ENCODE measurements at regions not wholly inside any gene's neighbourhood (a gene's known extent, or its start where the extent isn't known, plus 50 kb on each side); places are given as distances from the start of the nearest gene placed in this dataset.

DNA sequence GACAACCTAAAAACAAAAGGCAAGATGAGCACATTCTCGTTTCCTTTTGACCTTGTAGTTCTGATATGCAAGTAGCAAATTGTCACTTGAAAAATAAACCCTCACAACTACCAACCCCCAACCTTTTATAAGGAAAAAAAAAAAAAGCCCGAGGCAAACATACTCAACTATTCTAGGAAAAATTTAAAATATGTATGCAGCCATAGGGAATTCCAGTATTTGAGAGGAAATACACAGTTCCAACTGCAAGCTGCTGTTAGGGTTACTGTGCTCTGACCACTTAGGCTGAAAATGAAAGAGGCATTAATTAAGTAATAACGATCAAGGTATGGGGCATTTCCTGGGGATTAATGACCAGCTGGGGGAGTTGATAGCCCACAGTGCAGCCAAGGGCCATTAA is 281.9 kb upstream of the DPH6 start:
- no peak overlapping the region for H3K4me3 ChIP-seq (ENCODE audit: low read depth, low read length)
- TF ChIP-seq, protein P1, sequence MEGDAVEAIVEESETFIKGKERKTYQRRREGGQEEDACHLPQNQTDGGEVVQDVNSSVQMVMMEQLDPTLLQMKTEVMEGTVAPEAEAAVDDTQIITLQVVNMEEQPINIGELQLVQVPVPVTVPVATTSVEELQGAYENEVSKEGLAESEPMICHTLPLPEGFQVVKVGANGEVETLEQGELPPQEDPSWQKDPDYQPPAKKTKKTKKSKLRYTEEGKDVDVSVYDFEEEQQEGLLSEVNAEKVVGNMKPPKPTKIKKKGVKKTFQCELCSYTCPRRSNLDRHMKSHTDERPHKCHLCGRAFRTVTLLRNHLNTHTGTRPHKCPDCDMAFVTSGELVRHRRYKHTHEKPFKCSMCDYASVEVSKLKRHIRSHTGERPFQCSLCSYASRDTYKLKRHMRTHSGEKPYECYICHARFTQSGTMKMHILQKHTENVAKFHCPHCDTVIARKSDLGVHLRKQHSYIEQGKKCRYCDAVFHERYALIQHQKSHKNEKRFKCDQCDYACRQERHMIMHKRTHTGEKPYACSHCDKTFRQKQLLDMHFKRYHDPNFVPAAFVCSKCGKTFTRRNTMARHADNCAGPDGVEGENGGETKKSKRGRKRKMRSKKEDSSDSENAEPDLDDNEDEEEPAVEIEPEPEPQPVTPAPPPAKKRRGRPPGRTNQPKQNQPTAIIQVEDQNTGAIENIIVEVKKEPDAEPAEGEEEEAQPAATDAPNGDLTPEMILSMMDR (IDR thresholded peaks at IDR 0.05; ENCODE audit: low read depth, low read length): no peak

DNA sequence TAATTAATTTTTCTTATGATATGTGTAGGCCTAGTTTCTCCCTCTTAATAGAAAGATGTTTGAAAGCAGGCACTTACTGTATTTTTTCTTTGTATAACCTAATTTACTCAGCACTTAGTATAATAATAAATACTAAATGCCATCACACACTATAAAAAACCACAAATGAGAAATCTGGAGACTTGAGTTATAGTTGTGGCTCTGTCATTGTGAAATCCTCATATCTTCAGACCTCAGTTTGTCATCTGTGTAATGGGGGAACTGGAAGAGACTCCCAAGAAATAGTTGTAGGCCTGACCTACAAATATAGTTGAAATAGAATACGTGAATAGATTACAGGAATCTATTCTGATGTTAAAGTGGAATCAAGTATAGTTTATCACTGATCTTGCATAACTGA is 287.6 kb upstream of the DPH6 start:
- H3K4me3 ChIP-seq (ENCODE audit: low read depth, low read length): no peak overlapping the region
- TF ChIP-seq, protein P1 (IDR thresholded peaks at IDR 0.05; ENCODE audit: low read depth, low read length): no peak

DNA sequence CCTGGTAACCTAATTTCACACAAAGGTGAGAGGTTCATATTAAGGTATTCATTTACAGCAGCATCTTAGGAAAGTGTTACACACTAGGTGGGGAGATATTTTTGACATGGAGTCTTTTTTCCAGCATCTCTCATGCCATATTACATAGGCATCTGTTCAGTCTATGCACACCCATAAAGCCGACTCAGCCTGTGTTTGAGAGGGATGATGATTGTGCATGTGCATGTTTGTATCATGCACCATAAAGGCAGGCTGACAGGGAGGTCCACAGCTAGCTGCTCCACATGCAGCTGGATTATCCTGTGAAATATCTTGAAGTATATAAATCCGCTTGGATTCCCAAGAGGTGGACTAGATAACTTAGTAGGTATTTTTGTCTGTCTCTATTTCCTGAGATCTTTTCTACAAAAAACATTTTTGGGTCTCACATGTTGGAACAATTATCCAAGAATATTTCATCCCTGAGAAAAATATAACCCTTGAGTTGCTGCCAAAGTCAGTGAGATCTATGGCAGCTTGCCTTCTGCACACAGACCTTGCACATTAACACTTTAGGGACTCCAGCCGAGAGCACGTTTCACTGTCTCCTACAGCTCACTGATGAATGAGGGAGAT is 288.4 kb upstream of the DPH6 start:
- TF ChIP-seq, protein P1 (IDR thresholded peaks at IDR 0.05; ENCODE audit: low read depth, low read length): no peak
- no peak overlapping the region for H3K4me3 ChIP-seq (ENCODE audit: low read depth, low read length)

DNA sequence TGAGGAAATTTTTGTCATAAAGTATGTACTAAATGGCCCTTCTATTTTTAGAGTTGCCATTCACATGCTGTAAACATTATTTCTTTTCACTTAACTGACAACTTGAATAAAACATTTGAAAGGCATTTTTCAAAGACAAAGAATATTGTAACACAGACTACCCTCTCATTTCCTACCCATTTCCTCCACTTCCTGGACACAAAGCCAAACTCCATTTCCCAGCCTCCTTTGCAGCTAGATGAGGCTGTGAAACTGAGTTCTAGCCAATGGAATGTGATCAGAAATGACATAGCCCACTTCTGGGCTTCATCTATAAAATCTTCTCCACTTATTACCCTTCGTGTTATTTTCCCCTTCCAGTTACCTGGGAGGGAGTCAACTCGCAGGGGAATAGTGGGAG is 288.9 kb upstream of the DPH6 start:
- H3K4me3 ChIP-seq (ENCODE audit: low read depth, low read length): no peak overlapping the region
- TF ChIP-seq, protein P1 (IDR thresholded peaks at IDR 0.05; ENCODE audit: low read depth, low read length): no peak

DNA sequence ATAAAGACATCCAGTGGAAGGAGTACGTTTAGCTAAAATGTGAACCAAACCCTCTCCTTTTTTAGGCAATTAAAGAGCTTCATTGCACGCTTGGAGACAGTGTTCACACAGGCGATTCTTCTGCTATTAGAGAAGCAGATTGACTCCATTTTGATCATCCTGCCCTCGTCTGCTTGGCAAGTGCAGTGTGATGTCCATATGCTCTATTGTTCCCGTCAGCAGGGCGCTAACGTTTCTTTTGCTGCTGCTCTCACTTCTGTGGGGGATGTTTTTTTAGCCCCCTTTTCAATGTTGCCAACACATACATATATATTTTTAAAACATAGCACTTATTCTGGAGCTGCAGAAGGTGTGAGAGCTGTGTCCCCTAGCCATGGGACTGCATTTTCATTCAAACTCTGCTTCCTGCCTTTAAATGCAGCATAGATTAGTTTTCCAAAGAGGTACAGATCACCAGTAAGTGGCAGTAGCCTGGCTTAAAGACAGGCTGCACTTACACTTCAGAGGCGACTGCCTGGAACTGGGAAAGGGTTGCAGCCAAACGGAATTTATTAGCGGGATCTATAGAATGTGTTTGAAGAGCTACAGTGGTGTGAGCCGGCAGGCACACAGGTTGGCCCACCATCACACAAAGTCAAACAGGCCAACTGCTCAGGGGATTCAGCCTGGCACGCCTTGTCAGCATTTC is 292.6 kb upstream of the DPH6 start:
- TF ChIP-seq, protein P1 (IDR thresholded peaks at IDR 0.05; ENCODE audit: low read depth, low read length): no peak
- no peak overlapping the region for H3K4me3 ChIP-seq (ENCODE audit: low read depth, low read length)

DNA sequence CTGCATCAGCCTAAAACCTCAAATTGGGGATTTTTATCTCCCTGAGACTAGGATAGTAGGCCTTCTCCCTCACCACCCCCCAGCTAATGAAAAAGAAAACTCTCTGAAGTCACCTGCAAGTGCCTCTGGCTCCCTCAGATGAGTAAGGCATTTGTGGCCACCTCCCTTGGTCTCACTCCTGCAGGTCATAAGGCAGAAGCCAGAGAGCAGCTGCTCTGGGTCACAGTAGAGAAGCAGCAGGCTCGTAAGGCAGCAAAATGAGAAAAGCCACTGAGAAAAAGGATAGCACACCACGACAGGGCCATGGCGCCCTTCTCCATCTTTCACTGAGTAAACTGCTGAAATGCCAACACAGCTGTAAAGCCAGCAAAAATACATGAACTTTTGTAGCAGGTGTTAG is 296.7 kb upstream of the DPH6 start:
- H3K4me3 ChIP-seq (ENCODE audit: low read depth, low read length): no peak overlapping the region
- TF ChIP-seq, protein P1 (IDR thresholded peaks at IDR 0.05; ENCODE audit: low read depth, low read length): no peak

DNA sequence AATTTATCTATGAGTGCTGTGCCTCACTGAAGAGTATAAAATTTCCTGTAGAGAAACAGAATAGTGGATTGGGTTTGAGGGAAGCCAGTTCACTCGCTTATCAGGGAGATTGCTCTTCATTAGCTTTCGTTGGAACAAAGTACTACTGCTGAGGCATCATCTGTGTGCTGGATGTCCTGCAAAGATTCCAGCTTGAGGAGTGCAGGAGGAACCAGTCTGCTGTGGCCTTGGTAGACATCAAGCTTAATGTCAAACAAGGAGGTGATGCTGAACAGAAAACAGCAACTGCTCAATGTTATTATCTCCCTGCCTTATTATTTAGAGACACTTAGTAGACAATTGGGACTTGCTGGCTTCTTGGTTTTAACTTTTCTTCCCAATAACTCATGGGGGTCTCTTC is 297.5 kb upstream of the DPH6 start:
- H3K4me3 ChIP-seq (ENCODE audit: low read depth, low read length): no peak overlapping the region
- TF ChIP-seq, protein P1 (IDR thresholded peaks at IDR 0.05; ENCODE audit: low read depth, low read length): no peak

All from WI38 (cell line).